ENCODE measurements at regions not wholly inside any gene's neighbourhood (a gene's known extent, or its start where the extent isn't known, plus 50 kb on each side); places are given as distances from the start of the nearest gene placed in this dataset.

DNA sequence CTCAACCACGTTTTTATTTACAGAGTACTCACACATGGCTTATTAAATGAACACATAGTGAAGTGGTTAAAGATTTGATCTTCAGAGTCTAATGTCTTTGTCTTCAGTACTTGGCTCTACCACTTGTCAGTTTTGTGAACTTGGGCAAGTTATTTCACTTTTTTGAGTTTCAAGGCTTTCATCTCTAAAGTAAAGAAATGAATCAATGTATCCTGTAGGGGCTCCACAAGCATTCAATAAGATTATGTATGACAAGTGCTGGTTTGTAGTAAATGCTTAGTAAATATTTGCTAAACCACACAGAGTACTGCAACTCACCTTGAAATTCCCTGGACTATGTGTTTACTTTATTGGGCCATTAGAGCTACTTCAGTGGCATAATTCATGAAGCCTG lies 446.0 kb upstream of the GOT2 start:
- Histone ChIP-seq H3K4me3 (replicated peaks in 1 of 3) (no peak overlapping the region), H3K9me3 (no peaks in the 10 kb centered on the region), H3K36me3 (no peaks in the 10 kb centered on the region), H3K27me3 (no peaks in the 10 kb centered on the region), H3K27ac (no peak overlapping the region), H3K4me1 (no peaks in the 10 kb centered on the region)
- 40 to 53% methylated on average over 1 of the region's 1 CpG for WGBS, 2 donors
- DNase-seq = no peak
- intact Hi-C loops (cut with DNase I) = no loop called here
- TF ChIP-seq, protein P1, sequence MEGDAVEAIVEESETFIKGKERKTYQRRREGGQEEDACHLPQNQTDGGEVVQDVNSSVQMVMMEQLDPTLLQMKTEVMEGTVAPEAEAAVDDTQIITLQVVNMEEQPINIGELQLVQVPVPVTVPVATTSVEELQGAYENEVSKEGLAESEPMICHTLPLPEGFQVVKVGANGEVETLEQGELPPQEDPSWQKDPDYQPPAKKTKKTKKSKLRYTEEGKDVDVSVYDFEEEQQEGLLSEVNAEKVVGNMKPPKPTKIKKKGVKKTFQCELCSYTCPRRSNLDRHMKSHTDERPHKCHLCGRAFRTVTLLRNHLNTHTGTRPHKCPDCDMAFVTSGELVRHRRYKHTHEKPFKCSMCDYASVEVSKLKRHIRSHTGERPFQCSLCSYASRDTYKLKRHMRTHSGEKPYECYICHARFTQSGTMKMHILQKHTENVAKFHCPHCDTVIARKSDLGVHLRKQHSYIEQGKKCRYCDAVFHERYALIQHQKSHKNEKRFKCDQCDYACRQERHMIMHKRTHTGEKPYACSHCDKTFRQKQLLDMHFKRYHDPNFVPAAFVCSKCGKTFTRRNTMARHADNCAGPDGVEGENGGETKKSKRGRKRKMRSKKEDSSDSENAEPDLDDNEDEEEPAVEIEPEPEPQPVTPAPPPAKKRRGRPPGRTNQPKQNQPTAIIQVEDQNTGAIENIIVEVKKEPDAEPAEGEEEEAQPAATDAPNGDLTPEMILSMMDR (IDR thresholded peaks at IDR 0.05) = no peak
- no peak for TF ChIP-seq POLR2A (IDR thresholded peaks at IDR 0.05)

DNA sequence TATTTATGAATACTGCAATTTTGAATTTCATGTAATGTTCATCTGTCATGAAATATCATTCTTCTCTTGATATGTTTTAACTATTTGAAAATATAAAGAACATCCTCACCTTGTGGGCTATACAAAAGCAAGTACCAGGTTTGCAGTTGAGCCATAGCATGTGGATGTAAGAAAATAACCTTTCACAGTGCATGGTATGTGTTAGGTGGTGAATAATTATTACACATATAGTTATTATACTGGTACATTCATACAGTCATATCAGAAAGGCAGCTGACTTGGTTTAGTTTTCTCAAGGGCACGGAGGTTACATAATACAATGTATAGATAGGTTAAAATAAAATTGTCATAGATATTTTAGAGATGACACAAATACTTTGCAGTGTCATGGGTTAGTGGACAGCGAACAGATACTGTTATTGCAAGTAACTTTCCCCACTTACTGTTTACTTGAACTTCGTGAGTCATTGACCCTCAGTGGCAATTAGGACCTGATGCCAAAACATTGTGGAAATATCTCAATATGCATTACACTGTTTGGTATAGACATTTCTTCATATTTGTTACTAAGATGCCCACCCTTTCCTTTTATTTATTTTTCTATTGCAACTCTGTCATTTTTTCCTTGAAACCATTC lies 445.4 kb upstream of the GOT2 start:
- intact Hi-C loops (cut with DNase I) = no loop called here

DNA sequence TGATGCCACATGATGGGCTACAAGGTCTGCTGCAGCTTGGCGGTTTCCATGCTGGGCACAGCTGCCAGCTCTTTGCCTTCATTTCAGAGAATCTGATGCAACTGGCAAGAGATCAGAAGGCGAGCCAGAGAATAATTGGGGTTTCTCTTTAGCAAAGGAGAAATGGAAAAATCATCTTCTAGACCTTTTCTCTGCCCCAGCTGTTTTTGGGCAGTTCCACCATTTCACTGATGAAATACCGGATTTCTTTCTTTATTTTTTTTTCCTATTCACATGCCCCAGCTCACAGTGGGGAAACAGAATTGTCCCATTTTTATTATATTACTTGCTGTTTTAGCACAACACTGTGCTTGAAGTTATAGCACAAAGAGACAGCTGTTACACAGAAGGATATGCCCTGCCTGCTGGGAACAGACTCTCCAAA lies 439.3 kb upstream of the GOT2 start:
- Histone ChIP-seq H3K27ac (no peak overlapping the region), H3K4me3 (replicated peaks in 1 of 3) (no peak overlapping the region), H3K4me1 (no peaks in the 10 kb centered on the region), H3K36me3 (no peaks in the 10 kb centered on the region), H3K9me3 (no peaks in the 10 kb centered on the region), H3K27me3 (no peaks in the 10 kb centered on the region)
- TF ChIP-seq POLR2A (IDR thresholded peaks at IDR 0.05) = no peak
- TF ChIP-seq, protein P1 (IDR thresholded peaks at IDR 0.05) = no peak
- DNase-seq = no peak
- WGBS, 2 donors = 78 to 82% methylated on average over 3 of the region's 3 CpGs
- intact Hi-C loops (cut with DNase I) = no loop called here

More for the DNA sequence above, 445.4 kb upstream of the GOT2 start:
- no peak overlapping the region for H3K27ac ChIP-seq
- no peaks in the 10 kb centered on the region for H3K9me3 ChIP-seq
- no peaks in the 10 kb centered on the region for H3K4me1 ChIP-seq
- TF ChIP-seq, protein P1 (IDR thresholded peaks at IDR 0.05) = no peak
- no peak for TF ChIP-seq POLR2A (IDR thresholded peaks at IDR 0.05)
- no peaks in the 10 kb centered on the region for H3K36me3 ChIP-seq
- WGBS, 2 donors = 63 to 84% methylated on average over 3 of the region's 3 CpGs
- no peak overlapping the region for H3K4me3 ChIP-seq (replicated peaks in 1 of 3)
- H3K27me3 ChIP-seq = no peaks in the 10 kb centered on the region
- DNase-seq = no peak

DNA sequence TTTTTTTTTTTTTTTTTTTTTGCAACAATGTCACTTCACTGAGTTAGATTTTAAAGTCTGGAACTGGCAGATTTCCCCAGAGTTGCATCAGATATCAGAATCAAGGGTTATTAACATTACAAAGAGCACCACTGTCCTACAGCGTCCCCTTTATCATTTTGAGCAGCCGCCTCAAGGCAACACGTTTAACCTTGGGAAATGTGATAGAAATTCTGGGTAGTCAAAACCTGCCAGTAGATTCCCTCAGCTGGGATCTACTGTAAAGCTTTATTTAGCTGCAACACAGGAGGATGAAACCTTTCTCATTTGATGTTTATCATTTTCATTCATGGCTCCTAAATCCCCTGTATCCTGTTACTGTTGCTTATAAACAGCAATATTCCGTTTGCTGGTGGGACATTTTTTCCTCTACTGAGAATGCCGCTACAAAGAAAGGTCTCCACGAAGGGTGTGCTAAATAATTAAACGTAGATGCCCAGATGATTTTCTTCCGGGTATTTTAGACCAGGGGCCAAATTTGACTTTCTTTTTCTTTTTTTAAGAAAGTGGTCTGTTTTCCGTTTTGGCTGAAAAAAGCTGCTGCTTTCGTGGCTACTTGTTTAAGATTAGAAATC lies 436.1 kb upstream of the GOT2 start:
- Histone ChIP-seq H3K27me3 (no peaks in the 10 kb centered on the region), H3K4me1 (no peaks in the 10 kb centered on the region), H3K27ac (no peak overlapping the region), H3K36me3 (no peaks in the 10 kb centered on the region), H3K9me3 (no peaks in the 10 kb centered on the region), H3K4me3 (replicated peaks in 1 of 3) (no peak overlapping the region)
- no peak for TF ChIP-seq POLR2A (IDR thresholded peaks at IDR 0.05)
- TF ChIP-seq, protein P1 (IDR thresholded peaks at IDR 0.05) = no peak
- 30 to 34% methylated on average over 10 of the region's 10 CpGs for WGBS, 2 donors
- DNase-seq = no peak
- intact Hi-C loops (cut with DNase I) = no loop called here

- 33 to 38% methylated on average over 4 of the region's 4 CpGs for WGBS, 2 donors
- H3K9me3 ChIP-seq = no peaks in the 10 kb centered on the region
- DNase-seq = no peak
- intact Hi-C loops (cut with DNase I) = no loop called here
- no peak overlapping the region for H3K4me3 ChIP-seq (replicated peaks in 1 of 3)
- H3K27me3 ChIP-seq = no peaks in the 10 kb centered on the region
- H3K36me3 ChIP-seq = no peaks in the 10 kb centered on the region
- H3K4me1 ChIP-seq = no peaks in the 10 kb centered on the region
- H3K27ac ChIP-seq = no peak overlapping the region
- TF ChIP-seq, protein P1 (IDR thresholded peaks at IDR 0.05) = no peak
- no peak for TF ChIP-seq POLR2A (IDR thresholded peaks at IDR 0.05)
Measured at GRCh38 chr16:59169168-59169567, 435.1 kb upstream of the GOT2 start.
